OCI-M2 (cell line): ENCODE measurements at regions not wholly inside any gene's neighbourhood (a gene's known extent, or its start where the extent isn't known, plus 50 kb on each side); places are given as distances from the start of the nearest gene placed in this dataset.

Experiments
- DNase-seq: peaks from one replicate; lab custom pipeline; 2025; ENCODE audit not compliant: unreplicated experiment; lab: John Stamatoyannopoulos, UW

DNA sequence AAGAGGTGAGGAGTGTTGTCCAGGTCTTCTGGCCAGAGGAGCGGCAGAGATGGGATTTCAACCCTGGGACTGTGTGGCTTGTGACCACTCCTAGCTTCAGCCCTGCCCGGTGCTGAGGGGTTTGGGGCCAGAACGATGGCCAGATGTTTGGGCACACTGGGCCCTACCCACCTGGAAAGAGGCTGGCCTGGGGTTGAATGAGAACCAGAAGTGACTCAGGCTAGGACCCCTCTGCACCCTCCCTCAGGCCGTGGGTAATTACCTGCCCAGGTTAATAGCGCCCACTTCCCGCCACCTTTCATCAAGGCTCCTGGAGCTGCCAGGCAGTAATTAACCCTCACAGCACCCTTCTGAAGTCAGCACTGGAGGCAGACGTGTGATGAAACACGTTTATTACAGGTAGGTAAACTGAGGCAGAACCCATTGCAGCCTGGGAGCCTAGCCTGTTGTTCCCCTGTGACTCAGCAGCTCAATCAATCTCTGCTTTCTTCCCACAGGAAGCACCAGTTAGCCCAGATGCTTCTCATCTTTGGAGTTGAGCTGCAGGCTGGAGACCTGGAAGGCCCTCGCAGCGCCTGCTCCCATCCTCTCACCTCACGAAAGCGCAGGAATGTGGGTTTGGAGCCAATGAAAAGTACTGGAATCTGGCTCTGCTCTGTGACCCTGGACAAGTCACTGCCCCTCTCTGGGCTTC is 120.8 kb downstream of the CEBPB start:
- no peak for DNase-seq

GRCh38 chr20:50312002-50312681 is 121.5 kb downstream of the CEBPB start:
- no peak for DNase-seq

- no peak for DNase-seq
Observed at GRCh38 chr20:50312682-50313521, 122.3 kb downstream of the CEBPB start.

GRCh38 chr20:50313522-50313820 is 122.8 kb downstream of the CEBPB start:
- no peak for DNase-seq

GRCh38 chr20:50313827-50314677 is 123.4 kb downstream of the CEBPB start:
- DNase-seq = no peak

DNA sequence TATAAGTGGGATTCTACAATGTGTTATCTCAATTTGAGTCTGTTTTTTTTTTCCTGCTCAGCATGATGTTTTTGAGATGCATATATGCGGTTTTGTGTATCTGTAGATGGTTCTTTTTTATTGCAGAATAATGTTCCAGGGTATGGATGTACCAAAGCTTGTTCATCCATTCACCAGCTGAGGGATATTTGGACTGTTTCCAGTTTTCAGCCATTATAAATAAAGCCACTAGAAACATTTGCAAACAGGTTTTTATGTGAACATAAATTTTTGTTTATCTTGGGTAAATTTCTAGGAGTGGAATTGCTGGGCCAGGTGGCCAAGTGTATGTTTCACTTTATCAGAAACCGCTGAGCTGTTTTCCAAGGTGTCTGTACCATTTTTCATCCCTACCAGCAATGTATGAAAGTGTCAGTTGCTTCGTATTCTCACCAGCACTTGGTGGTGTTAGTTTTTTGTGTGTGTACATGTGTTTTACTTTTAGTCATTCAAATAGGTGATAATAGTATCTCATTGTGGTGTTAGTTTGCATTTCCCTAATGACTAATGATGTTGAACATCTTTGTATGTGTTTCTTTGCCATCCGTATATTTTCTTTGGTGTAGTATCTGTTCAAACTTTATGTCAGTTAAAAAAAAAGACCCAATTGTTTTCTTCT is 124.2 kb downstream of the CEBPB start:
- no peak for DNase-seq

DNA sequence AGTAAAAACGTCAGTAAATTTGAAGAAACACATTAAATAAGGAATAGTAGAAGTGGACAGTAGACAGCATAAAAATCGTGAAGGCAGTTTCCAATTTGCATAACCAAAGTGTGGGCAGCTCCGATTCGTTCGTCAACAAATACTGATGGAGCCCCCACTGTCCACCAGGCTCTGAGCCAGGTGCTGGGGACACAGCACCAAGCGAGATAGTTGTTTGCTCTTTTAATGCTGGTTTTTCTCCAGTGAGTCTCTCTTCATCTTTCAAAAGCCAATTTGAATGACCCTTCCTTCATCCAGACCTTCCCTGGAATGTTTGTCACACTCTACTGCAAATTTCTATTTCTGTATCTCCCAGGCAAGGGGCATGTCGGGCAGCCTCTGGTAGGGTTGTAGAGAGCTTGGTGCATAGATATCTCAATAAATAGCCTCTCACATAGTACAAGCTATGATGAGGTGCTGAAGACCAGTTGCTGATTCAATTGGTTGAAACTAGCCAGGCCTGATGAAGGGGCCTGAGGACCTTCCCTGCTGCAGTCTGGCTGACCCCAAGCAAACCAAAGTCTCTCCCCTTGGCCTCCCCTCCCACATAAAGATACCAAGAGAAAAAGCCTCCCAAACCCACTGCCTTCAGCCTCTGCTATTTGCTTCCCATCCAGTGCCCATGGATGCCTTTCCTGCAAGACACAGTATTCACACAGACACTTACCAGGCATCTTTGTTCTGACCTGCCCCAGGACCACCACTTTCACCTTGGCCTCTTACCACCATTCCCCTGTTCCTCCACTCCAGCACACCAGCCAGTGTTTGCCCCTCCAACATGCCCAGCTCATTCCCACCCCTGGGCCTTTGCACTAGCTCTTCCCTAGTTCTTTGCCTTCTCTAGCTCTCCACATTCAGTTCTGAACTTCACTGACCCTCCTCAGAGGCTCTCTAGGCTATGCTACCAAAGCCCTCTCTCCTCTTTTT is 125.2 kb downstream of the CEBPB start:
- DNase-seq = no peak

- DNase-seq = no peak
Observed at GRCh38 chr20:50317116-50317515, 126.5 kb downstream of the CEBPB start.

DNA sequence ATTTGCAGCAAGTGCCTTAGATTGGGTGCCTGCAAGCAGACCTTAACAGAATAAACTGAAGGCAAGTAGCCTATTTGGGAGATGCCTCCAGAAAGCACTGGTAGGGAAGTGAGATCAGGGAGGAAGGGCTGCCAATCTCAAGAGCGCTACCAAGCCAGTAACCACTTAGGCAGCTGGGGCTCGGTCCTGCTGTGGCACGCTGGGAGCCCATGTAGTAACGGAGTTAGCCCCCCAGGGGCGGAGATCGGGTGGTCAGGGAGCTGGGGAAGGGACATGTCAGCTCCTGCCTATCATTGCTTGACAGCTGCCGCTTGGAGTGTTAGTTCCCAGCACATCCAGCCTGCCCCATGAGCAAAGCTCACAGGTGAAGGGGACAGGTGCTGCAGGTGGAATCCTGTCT is 127.0 kb downstream of the CEBPB start:
- no peak for DNase-seq

DNA sequence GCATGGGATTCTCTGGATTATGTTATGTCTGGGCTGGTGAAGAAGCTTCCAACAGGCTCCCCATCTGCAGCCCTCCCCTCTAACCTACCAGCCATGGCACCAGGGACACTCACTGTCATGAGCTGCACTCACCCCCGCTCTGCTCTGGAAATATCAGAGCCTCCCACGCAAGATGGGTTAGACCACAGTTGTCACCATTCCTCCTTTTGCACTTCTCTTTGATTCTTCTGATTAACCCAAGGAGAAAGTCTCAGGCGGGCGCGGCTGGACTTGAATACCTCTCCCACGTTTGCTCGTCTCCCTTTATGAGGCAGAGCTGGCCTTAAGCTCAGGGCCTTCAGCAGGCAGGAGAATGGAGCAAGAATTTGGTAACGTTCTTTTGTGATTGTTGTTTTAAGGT is 128.1 kb downstream of the CEBPB start:
- DNase-seq = no peak

DNA sequence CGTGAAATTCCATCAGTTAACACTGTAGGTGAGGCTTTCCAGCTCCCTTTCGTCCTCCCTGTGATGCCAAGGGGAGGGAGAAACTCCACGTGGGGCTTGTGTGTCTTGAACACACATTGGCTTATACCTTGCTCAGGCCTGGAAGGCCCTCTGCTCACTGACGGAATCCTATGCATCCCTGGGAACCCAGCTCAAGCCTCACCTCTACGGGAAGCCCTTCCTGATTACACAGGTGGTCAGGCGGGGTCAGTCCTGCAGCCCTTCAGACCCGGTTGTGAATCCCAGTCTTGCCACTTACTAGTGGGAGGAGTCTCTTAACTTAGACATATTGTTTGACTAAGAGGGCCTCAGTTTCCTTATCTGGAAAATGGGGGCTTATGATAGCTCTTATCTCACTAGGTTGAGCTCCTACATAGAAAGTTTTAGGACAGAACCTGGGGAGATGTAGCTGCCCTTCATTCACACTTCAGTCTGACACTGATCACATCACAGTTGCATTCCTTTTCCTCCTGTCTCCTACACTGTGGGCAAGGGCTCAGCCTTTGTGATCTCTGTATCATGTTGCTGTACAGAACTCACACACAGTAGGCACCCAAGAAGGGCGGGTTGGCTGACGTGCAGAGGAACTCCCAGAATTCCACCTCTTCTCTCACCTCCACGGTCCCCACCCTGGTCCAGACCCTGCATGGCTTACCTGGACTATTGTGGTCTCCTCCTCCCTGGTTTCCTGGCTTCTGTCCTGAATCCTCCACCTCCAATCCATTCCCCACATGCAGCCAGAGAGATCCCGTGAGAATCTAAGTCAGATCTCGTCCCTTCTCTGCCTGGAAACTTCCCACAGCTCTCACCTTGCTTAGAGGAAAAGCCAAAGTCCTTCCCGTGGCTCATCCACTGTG is 129.6 kb downstream of the CEBPB start:
- DNase-seq = no peak

DNA sequence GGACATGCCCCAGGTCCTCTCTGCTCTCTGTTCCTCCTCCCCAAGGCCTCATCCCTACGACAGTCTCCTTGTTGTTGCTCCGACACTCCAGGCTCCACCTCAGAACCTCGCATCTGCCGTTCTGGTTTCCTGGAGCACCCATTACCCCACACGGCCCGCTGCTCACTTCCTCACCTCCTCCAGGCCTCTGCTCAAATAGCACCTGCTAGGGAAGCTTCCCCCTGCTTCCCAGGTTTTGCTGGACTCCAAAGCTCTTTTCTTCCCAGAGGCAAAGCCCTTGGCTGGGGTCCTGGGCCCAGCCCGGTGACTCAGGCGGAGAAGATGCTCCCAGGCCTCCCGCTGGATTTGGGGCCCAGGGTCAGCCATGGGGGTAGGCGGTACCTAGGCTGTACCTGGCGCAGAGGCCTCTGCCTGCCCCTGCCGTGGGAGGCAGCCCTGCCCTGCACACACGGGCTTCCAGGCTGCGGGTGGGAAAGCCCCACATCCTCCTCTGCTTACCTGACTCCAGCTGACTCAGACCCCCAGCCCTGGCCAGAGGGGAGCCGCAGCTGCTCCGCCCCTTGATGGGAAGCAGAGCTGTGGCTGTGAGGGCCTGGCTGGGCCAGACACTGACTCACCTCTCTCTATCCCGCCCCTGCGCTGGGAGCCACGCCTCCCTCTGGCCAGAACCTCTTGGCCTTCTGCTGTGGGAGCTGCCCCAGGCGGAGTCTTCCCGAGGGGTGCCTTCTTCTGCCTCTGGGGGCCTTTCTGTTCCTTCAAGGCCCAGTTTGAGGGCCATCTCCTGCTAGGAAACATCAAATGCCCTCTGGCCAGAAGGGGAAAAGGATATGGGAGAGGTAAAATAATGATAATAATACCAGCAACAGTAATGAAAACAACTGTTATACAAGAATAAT is 130.5 kb downstream of the CEBPB start:
- DNase-seq = no peak

GRCh38 chr20:50321797-50322480 is 131.3 kb downstream of the CEBPB start:
- DNase-seq = no peak

GRCh38 chr20:50322703-50323131 is 132.1 kb downstream of the CEBPB start:
- DNase-seq = no peak

- no peak for DNase-seq
Observed at GRCh38 chr20:50323209-50323608, 132.6 kb downstream of the CEBPB start.

GRCh38 chr20:50323777-50324775 is 133.4 kb downstream of the CEBPB start:
- DNase-seq = no peak
